IPS DF 4.7 (cell line): ENCODE measurements at regions not wholly inside any gene's neighbourhood (a gene's known extent, or its start where the extent isn't known, plus 50 kb on each side); places are given as distances from the start of the nearest gene placed in this dataset.

ENCODE experiments used
- DNase-seq: peaks from one replicate; pipeline ENCODE4 v3.0.0-alpha.2; 2013; ENCODE audit warnings: low spot score; ENCODE audit errors: extremely low read depth

DNA sequence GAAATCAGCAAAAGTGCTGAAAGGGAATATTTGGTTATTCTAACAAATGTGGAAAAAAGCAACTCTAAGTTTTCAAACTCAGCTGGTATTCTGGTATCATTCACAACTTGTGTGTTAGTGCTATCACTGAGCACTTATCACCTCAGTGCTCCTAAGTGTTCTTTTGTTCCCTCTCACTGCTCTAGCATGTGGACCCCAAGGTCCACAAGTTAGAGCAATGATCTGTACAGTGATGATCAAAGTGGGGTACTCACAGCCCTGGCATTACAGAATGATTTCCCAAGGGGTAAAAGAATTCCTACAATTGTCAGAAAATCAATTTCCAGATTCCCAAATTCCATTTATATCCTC is 575.0 kb downstream of the DIAPH3 start:
- DNase-seq = no peak

DNA sequence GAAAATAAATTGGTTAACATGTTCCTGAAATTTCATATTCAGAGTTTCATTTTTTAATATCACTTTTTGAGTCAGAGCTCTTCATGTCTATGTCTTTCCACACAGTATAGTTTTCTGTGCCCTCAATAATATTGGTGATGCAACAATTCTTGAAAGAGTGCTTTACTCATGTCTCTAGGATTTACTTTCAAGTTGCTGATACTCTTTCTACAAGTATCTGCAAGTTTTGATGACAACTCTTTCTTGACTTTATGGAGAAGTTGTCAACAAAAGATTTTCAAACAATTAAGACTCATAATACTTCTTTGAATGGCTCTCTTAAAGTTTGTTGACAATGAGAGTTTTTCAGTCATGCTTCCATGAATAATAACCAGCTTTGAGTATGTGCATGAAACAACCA is 561.7 kb downstream of the DIAPH3 start:
- DNase-seq = no peak

GRCh38 chr13:59603646-59604045 is 560.1 kb downstream of the DIAPH3 start:
- DNase-seq = no peak

DNA sequence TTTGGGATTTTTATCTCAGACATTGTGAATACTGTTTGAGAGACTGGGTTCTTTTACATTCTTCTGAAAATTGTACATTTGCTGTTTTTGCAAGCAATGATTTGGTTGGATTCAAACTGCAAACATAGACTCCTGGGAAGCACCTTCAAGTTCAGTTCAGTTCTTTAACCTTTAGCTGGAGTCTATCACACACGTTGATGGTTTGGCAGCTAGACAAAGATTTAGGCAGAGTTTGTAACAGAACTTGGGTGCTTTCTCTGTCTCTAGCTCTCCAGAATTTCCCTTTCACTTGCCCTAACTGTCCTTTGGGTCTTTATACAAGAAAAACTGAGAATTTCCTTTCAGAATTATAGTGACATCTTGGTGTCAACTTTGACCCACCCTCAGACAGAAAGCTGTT is 556.6 kb downstream of the DIAPH3 start:
- no peak for DNase-seq

DNA sequence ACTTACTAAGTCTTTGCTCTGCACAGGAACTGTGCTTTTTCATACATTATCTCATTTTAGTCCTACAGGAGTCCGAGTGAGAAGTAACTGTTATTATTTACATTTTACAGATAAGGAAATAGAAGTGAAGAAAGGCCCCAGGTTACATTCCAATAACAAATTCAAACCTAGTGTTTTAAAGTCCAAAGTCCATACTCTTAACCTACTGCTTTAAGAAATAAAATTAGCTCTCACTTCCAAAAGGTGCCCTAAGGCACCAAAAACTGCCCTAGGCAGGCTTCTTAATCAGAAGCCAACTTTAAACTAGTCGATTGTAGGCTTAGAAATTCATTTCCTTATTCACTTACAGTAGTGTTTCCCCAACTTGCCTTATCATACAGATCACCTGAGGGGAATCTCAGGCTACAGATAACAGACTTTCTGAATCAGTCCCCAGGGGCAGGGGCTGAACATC is 555.9 kb downstream of the DIAPH3 start:
- no peak for DNase-seq

- DNase-seq = no peak
Measured at GRCh38 chr13:59609421-59609820, 554.3 kb downstream of the DIAPH3 start.
